Cardiac muscle cell (in vitro differentiated cells and primary cell): ENCODE measurements at regions not wholly inside any gene's neighbourhood (a gene's known extent, or its start where the extent isn't known, plus 50 kb on each side); places are given as distances from the start of the nearest gene placed in this dataset.
"Not testable (repeated sequence)": the region's sequence is repeated elsewhere in the genome, so short reads cannot be mapped to it uniquely, and the experiment has no call there.

Source experiments
- DNase-seq, 2 donors: peaks; one replicate each; pipeline versions ENCODE4 v3.0.0 to v3.0.0-alpha.2; 2010 to 2017; ENCODE audit warnings: low read depth in 1 of 2, low spot score in 1 of 2
- H3K27ac ChIP-seq: fragments of 200-600 bp; sonication (generic); 2 replicates; pipeline ENCODE4 v1.5.1; 2016
- H3K27me3 ChIP-seq: fragments of 200-600 bp; sonication (generic); 2 replicates; pipeline ENCODE4 v1.6.0; 2016; ENCODE audit warnings: control low read depth
- H3K36me3 ChIP-seq: fragments of 200-600 bp; sonication (generic); 2 replicates; pipeline ENCODE4 v1.5.1; 2016; ENCODE audit warnings: control low read depth
- H3K4me1 ChIP-seq: fragments of 200-600 bp; sonication (generic); 2 replicates; pipeline ENCODE4 v1.8.1; 2017; ENCODE audit warnings: low read depth, mild to moderate bottlenecking, mixed run types
- H3K4me3 ChIP-seq: fragments of 200-600 bp; sonication (generic); 2 replicates; pipeline ENCODE4 v1.5.1; 2016; ENCODE audit warnings: mild to moderate bottlenecking
- H3K9me3 ChIP-seq: fragments of 200-600 bp; sonication (generic); 2 replicates; pipeline ENCODE4 v1.5.1; 2017; ENCODE audit warnings: low read depth, mild to moderate bottlenecking, control low read depth
- CTCF ChIP-seq: IDR thresholded peaks from 2 replicates; pipeline ENCODE4 v1.5.1; 2012; ENCODE audit warnings: low read depth, mild to moderate bottlenecking, low read length

GRCh38 chr13:22931576-22931975 is 249.2 kb upstream of the SGCG start:
- Histone ChIP-seq H3K4me3 (no peak overlapping the region), H3K27ac (no peak overlapping the region), H3K36me3 (no peaks in the 10 kb centered on the region), H3K27me3 (peaks cover 3% of the 10 kb centered on the region), H3K9me3 (no peaks in the 10 kb centered on the region), H3K4me1 (no peaks in the 10 kb centered on the region)
- no peak for TF ChIP-seq CTCF
- DNase-seq = no peak

- not testable (repeated sequence) for H3K4me1 ChIP-seq, H3K4me3 ChIP-seq, DNase-seq, H3K9me3 ChIP-seq, H3K27ac ChIP-seq, H3K27me3 ChIP-seq, H3K36me3 ChIP-seq
Observed at GRCh38 chr13:22932632-22933412, 248.0 kb upstream of the SGCG start.

- Histone ChIP-seq H3K4me3 (no peak overlapping the region), H3K4me1 (no peaks in the 10 kb centered on the region), H3K36me3 (no peaks in the 10 kb centered on the region), H3K27ac (no peak overlapping the region), H3K27me3 (no peaks in the 10 kb centered on the region), H3K9me3 (no peaks in the 10 kb centered on the region)
- no peak for TF ChIP-seq CTCF
- DNase-seq = no peak
Observed at GRCh38 chr13:22933571-22934181, 247.1 kb upstream of the SGCG start.

GRCh38 chr13:22934744-22935523 is 245.8 kb upstream of the SGCG start:
- no peaks in the 10 kb centered on the region for H3K9me3 ChIP-seq
- H3K4me1 ChIP-seq = no peaks in the 10 kb centered on the region
- no peaks in the 10 kb centered on the region for H3K27me3 ChIP-seq
- no peak for TF ChIP-seq CTCF
- H3K27ac ChIP-seq = no peak overlapping the region
- DNase-seq = no peak
- no peak overlapping the region for H3K4me3 ChIP-seq
- no peaks in the 10 kb centered on the region for H3K36me3 ChIP-seq

- Histone ChIP-seq H3K4me1 (no peaks in the 10 kb centered on the region), H3K36me3 (no peaks in the 10 kb centered on the region), H3K9me3 (no peaks in the 10 kb centered on the region), H3K27me3 (no peaks in the 10 kb centered on the region), H3K27ac (no peak overlapping the region), H3K4me3 (no peak overlapping the region)
- TF ChIP-seq CTCF = no peak
- DNase-seq = no peak
Observed at GRCh38 chr13:22936228-22936627, 244.6 kb upstream of the SGCG start.

- no peak for TF ChIP-seq CTCF
- H3K9me3 ChIP-seq = no peaks in the 10 kb centered on the region
- no peak overlapping the region for H3K4me3 ChIP-seq
- H3K4me1 ChIP-seq = no peaks in the 10 kb centered on the region
- no peak for DNase-seq
- H3K27me3 ChIP-seq = no peaks in the 10 kb centered on the region
- no peaks in the 10 kb centered on the region for H3K36me3 ChIP-seq
- no peak overlapping the region for H3K27ac ChIP-seq
Observed at GRCh38 chr13:22937241-22937640, 243.5 kb upstream of the SGCG start.
